Calu3 (cell line): ENCODE measurements at regions not wholly inside any gene's neighbourhood (a gene's known extent, or its start where the extent isn't known, plus 50 kb on each side); places are given as distances from the start of the nearest gene placed in this dataset.

Experiments
- BruUV-seq: library from RNA; stranded (reverse); fragments of 400-500 nt; replicated peaks from 2 replicates; lab custom pipeline; 2021; lab: Mats Ljungman, UMichigan
- CTCF ChIA-PET: fragments of 300-600 bp; sonication (Branson Sonifier 250); formaldehyde crosslinking; loops from one replicate; lab custom pipeline; 2022; ENCODE audit warnings: antibody characterized with exemption; lab: Charles Lee
- DNase-seq: peaks from one replicate; pipeline ENCODE4 v3.0.0; 2022
- H3K27ac Mint-ChIP-seq: one replicate; pipeline ENCODE4 v1.8.0; 2022; ENCODE audit warnings: mixed read lengths; ENCODE audit not compliant: unreplicated experiment
- H3K27me3 Mint-ChIP-seq: one replicate; pipeline ENCODE4 v1.8.0; 2022; ENCODE audit warnings: mixed read lengths; ENCODE audit not compliant: unreplicated experiment
- H3K36me3 Mint-ChIP-seq: one replicate; pipeline ENCODE4 v1.8.0; 2022; ENCODE audit warnings: mild to moderate bottlenecking, moderate library complexity, mixed read lengths; ENCODE audit not compliant: insufficient read depth, unreplicated experiment
- H3K4me1 Mint-ChIP-seq: one replicate; pipeline ENCODE4 v1.8.0; 2022; ENCODE audit warnings: mild to moderate bottlenecking, low read depth, mixed read lengths; ENCODE audit not compliant: unreplicated experiment
- H3K4me3 Mint-ChIP-seq: one replicate; pipeline ENCODE4 v1.8.0; 2022; ENCODE audit warnings: mild to moderate bottlenecking, low read depth, moderate library complexity, mixed read lengths; ENCODE audit not compliant: unreplicated experiment
- H3K9me3 Mint-ChIP-seq: one replicate; pipeline ENCODE4 v1.8.0; 2022; ENCODE audit warnings: low read depth, mixed read lengths; ENCODE audit not compliant: unreplicated experiment
- CTCF ChIP-seq: fragments of 200-600 bp; IDR thresholded peaks from one replicate; pipeline ENCODE4 v1.8.0; 2022; ENCODE audit warnings: antibody characterized with exemption; ENCODE audit not compliant: unreplicated experiment
- intact Hi-C: fragments of 100-400 bp; cut with micrococcal nuclease; formaldehyde crosslinking; loops from one replicate; pipeline ENCODE4 v1.10.0; 2022; ENCODE audit not compliant: unreplicated experiment

- H3K27me3 Mint-ChIP-seq = no peaks in the 10 kb centered on the region
- TF ChIP-seq CTCF = no peak
- no peaks in the 10 kb centered on the region for H3K9me3 Mint-ChIP-seq
- no peak overlapping the region for H3K4me3 Mint-ChIP-seq
- no TSS peak for BruUV-seq
- intact Hi-C loops = no loop called here
- CTCF ChIA-PET = no interaction called here
- no peak overlapping the region for H3K27ac Mint-ChIP-seq
- no peaks in the 10 kb centered on the region for H3K4me1 Mint-ChIP-seq
- H3K36me3 Mint-ChIP-seq = no peaks in the 10 kb centered on the region
- DNase-seq = no peak
These were observed 246.4 kb upstream of the PDGFD start for GRCh38 chr11:104410336-104410735.

- H3K36me3 Mint-ChIP-seq = no peaks in the 10 kb centered on the region
- no peak overlapping the region for H3K27ac Mint-ChIP-seq
- DNase-seq = no peak
- intact Hi-C loops = no loop called here
- H3K4me3 Mint-ChIP-seq = no peak overlapping the region
- CTCF ChIA-PET = no interaction called here
- no TSS peak for BruUV-seq
- no peaks in the 10 kb centered on the region for H3K9me3 Mint-ChIP-seq
- no peak for TF ChIP-seq CTCF
- H3K4me1 Mint-ChIP-seq = peaks cover 3% of the 10 kb centered on the region
- H3K27me3 Mint-ChIP-seq = no peaks in the 10 kb centered on the region
These were observed 244.7 kb upstream of the PDGFD start for GRCh38 chr11:104408630-104409029.

GRCh38 chr11:104405277-104405676 is 241.3 kb upstream of the PDGFD start:
- DNase-seq = no peak
- no peaks in the 10 kb centered on the region for H3K9me3 Mint-ChIP-seq
- no peak for TF ChIP-seq CTCF
- BruUV-seq = no TSS peak
- H3K27me3 Mint-ChIP-seq = no peaks in the 10 kb centered on the region
- intact Hi-C loops = no loop called here
- H3K36me3 Mint-ChIP-seq = no peaks in the 10 kb centered on the region
- H3K27ac Mint-ChIP-seq = no peak overlapping the region
- peaks cover 13% of the 10 kb centered on the region for H3K4me1 Mint-ChIP-seq
- CTCF ChIA-PET = no interaction called here
- H3K4me3 Mint-ChIP-seq = no peak overlapping the region

DNA sequence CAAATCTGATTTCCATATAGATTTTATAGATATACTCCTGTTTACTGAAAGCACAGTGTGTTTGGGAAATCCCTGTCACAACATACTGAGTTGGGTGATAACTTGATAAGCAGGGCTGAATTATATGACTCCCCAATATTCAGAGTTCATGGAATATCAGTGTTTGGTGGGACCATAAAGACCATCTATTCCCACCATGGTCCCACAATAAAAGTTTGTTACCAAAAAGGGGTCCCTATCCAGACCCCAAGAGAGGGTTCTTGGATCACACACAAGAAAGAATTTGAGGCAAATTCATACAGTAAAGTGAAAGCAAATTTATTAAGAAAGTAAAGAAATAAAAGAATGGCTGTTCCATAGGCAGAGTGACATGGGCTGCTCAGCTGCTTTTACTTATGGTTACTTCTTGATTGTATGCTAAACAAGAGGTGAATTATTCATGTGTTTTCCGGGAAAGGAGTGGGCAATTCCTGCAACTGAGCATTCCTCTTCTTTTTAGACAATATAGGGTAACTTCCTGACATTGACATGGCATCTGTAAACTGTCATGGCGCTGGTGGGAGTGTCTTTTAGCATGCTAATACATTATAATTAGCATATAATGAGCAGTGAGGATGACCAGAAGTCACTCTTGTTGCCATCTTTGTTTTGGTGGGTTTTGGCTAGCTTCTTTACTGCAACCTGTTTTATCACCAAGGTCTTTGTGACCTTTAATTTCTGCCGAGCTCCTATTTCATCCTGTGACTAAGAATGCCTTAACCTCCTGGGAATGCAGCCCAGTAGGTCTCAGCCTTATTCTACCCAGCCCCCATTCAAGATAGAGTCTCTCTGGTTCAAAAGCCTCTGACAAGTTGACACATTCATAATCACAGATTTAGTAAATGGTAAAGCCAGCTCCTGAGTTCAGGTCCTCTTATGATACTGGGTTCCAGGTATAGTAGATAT is 240.6 kb upstream of the PDGFD start:
- intact Hi-C loops = no loop called here

More for the DNA sequence above, 240.6 kb upstream of the PDGFD start:
- peak; percentile 1 for DNase-seq
- Mint-ChIP-seq H3K9me3 (no peaks in the 10 kb centered on the region), H3K27me3 (no peaks in the 10 kb centered on the region), H3K27ac (no peak overlapping the region), H3K36me3 (no peaks in the 10 kb centered on the region), H3K4me3 (no peak overlapping the region), H3K4me1 (peaks cover 13% of the 10 kb centered on the region)
- BruUV-seq = no TSS peak
- no peak for TF ChIP-seq CTCF
- CTCF ChIA-PET = no interaction called here
